ENCODE measurements at regions not wholly inside any gene's neighbourhood (a gene's known extent, or its start where the extent isn't known, plus 50 kb on each side); places are given as distances from the start of the nearest gene placed in this dataset.

- no peak for DNase-seq (ENCODE audit: low spot score)
- TF ChIP-seq CTCF (IDR thresholded peaks at IDR 0.05) = no peak
- Histone ChIP-seq H3K4me3 (no peak overlapping the region), H3K27ac (no peak overlapping the region)
Measured at GRCh38 chr9:13450723-13451122, 171.2 kb upstream of the MPDZ start.

GRCh38 chr9:13448482-13448881, 169.0 kb upstream of the MPDZ start:
- DNase-seq (ENCODE audit: low spot score) = no peak
- H3K27ac ChIP-seq = no peak overlapping the region
- no peak overlapping the region for H3K4me3 ChIP-seq
- TF ChIP-seq CTCF (IDR thresholded peaks at IDR 0.05) = no peak

GRCh38 chr9:13447843-13448422, 168.4 kb upstream of the MPDZ start:
- no peak overlapping the region for H3K4me3 ChIP-seq
- no peak for TF ChIP-seq CTCF (IDR thresholded peaks at IDR 0.05)
- H3K27ac ChIP-seq = no peak overlapping the region
- DNase-seq (ENCODE audit: low spot score) = no peak

GRCh38 chr9:13446938-13447842, 167.7 kb upstream of the MPDZ start:
- no peak for TF ChIP-seq CTCF (IDR thresholded peaks at IDR 0.05)
- no peak for DNase-seq (ENCODE audit: low spot score)
- Histone ChIP-seq H3K4me3 (no peak overlapping the region), H3K27ac (no peak overlapping the region)

GRCh38 chr9:13446286-13446937, 166.9 kb upstream of the MPDZ start:
- Histone ChIP-seq H3K4me3 (peak overlapping the region; percentile 14), H3K27ac (peak overlapping the region in 1 of 2 donors; percentile 58)
- no peak for TF ChIP-seq CTCF (IDR thresholded peaks at IDR 0.05)
- DNase-seq (ENCODE audit: low spot score) = no peak

- peak overlapping the region in 1 of 2 donors; percentile 60 for H3K27ac ChIP-seq
- TF ChIP-seq CTCF (IDR thresholded peaks at IDR 0.05) = no peak
- peak overlapping the region; percentile 59 for H3K4me3 ChIP-seq
- DNase-seq (ENCODE audit: low spot score) = no peak
Measured at GRCh38 chr9:13445103-13445500, 165.6 kb upstream of the MPDZ start.
